GM12892 (cell line): ENCODE measurements at regions not wholly inside any gene's neighbourhood (a gene's known extent, or its start where the extent isn't known, plus 50 kb on each side); places are given as distances from the start of the nearest gene placed in this dataset.

Experiments used
- POLR2A ChIP-seq: IDR thresholded peaks from 2 replicates; pipeline ENCODE4 v1.6.1; 2011; ENCODE audit warnings: low read depth, low read length, control low read depth
- POLR2AphosphoS5 ChIP-seq: IDR thresholded peaks from 2 replicates; pipeline ENCODE4 v1.6.1; 2011; ENCODE audit warnings: low read depth, low read length, control low read depth
- TAF1 ChIP-seq: IDR thresholded peaks from 2 replicates; pipeline ENCODE4 v1.6.1; 2011; ENCODE audit warnings: low read depth, mild to moderate bottlenecking, control low read depth, low read length, borderline replicate concordance

DNA sequence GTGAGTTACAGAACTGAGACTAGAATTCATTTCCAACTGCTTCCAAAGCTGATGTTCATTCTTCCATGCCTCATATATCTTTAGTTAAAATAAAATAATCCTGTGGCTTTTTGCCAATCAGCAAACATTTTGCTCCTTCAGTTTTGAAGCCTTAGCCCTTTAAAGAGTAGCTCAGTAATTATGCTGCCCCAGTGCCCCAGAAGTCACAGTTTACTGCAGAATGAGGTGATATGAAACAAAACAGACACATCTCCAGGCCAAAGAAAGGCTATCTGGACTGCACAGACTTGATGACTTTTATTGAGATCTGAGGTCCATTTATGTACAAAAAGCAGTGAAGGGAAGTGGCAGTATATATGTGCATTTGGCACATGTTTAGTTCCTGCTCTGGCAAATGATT is 285.8 kb upstream of the ZNF462 start:
- no peak for TF ChIP-seq POLR2A
- no peak for TF ChIP-seq POLR2AphosphoS5
- TF ChIP-seq TAF1: no peak
